HG03439 (cell line): ENCODE measurements at regions not wholly inside any gene's neighbourhood (a gene's known extent, or its start where the extent isn't known, plus 50 kb on each side); places are given as distances from the start of the nearest gene placed in this dataset.
"Not testable (repeated sequence)": the region's sequence is repeated elsewhere in the genome, so short reads cannot be mapped to it uniquely, and the experiment has no call there.

Experiments used
- ATAC-seq: cut with Tn5 transposase; IDR thresholded peaks from one replicate; pipeline ENCODE4 v1.9.1; 2021; ENCODE audit warnings: mild to moderate bottlenecking, moderate library complexity; ENCODE audit not compliant: unreplicated experiment

- ATAC-seq = no peak
These were observed 589.1 kb upstream of the ANO3 start for GRCh38 chr11:25742800-25743199.

- no peak for ATAC-seq
These were observed 576.5 kb upstream of the ANO3 start for GRCh38 chr11:25755381-25755780.

GRCh38 chr11:25755918-25756584 is 575.9 kb upstream of the ANO3 start:
- ATAC-seq = no peak

- ATAC-seq = no peak
These were observed 573.7 kb upstream of the ANO3 start for GRCh38 chr11:25758145-25758661.

GRCh38 chr11:25766332-25767015 is 565.5 kb upstream of the ANO3 start:
- no peak for ATAC-seq

GRCh38 chr11:25769287-25769686 is 562.6 kb upstream of the ANO3 start:
- ATAC-seq = no peak

- no peak for ATAC-seq
These were observed 560.3 kb upstream of the ANO3 start for GRCh38 chr11:25771605-25772004.

GRCh38 chr11:25775603-25776002 is 556.3 kb upstream of the ANO3 start:
- no peak for ATAC-seq

- ATAC-seq = no peak
These were observed 555.7 kb upstream of the ANO3 start for GRCh38 chr11:25776238-25776637.

GRCh38 chr11:25777343-25777742 is 554.6 kb upstream of the ANO3 start:
- no peak for ATAC-seq

GRCh38 chr11:25779033-25779432 is 552.9 kb upstream of the ANO3 start:
- ATAC-seq = no peak

- no peak for ATAC-seq
These were observed 544.5 kb upstream of the ANO3 start for GRCh38 chr11:25787416-25787815.

GRCh38 chr11:25790396-25790795 is 541.5 kb upstream of the ANO3 start:
- no peak for ATAC-seq

- no peak for ATAC-seq
These were observed 538.3 kb upstream of the ANO3 start for GRCh38 chr11:25793637-25794036.

- no peak for ATAC-seq
These were observed 537.1 kb upstream of the ANO3 start for GRCh38 chr11:25794804-25795203.

GRCh38 chr11:25816411-25816810 is 515.5 kb upstream of the ANO3 start:
- no peak for ATAC-seq

GRCh38 chr11:25824688-25825087 is 507.2 kb upstream of the ANO3 start:
- ATAC-seq = no peak

- not testable (repeated sequence) for ATAC-seq
These were observed 500.4 kb upstream of the ANO3 start for GRCh38 chr11:25831485-25831884.

- no peak for ATAC-seq
These were observed 492.9 kb upstream of the ANO3 start for GRCh38 chr11:25838918-25839625.

GRCh38 chr11:25844811-25845210 is 487.1 kb upstream of the ANO3 start:
- no peak for ATAC-seq

GRCh38 chr11:25855916-25856315 is 476.0 kb upstream of the ANO3 start:
- ATAC-seq = no peak

- no peak for ATAC-seq
These were observed 472.2 kb upstream of the ANO3 start for GRCh38 chr11:25859776-25860175.
